ENCODE measurements at regions not wholly inside any gene's neighbourhood (a gene's known extent, or its start where the extent isn't known, plus 50 kb on each side); places are given as distances from the start of the nearest gene placed in this dataset.
A peak's percentile ranks its signal among the peaks of the same experiment; 100 is the strongest.

- Histone ChIP-seq H3K9me2 (replicated peaks; ENCODE audit: insufficient read depth) (no peaks in the 10 kb centered on the region), H3K27ac (no peak overlapping the region), H3K9me3 (ENCODE audit: low read depth) (no peaks in the 10 kb centered on the region), H3K4me2 (no peak overlapping the region), H4K20me1 (ENCODE audit: insufficient read depth, poor library complexity, severe bottlenecking) (no peaks in the 10 kb centered on the region), H3K4me3 (no peak overlapping the region), H3K36me3 (replicated peaks; ENCODE audit: insufficient read depth, low read depth) (no peaks in the 10 kb centered on the region), H3K4me1 (ENCODE audit: insufficient read depth) (no peaks in the 10 kb centered on the region), H3K79me2 (no peaks in the 10 kb centered on the region), H3K27me3 (no peaks in the 10 kb centered on the region), H2AFZ (no peak overlapping the region)
- TF ChIP-seq EZH2phosphoT487 (IDR thresholded peaks at IDR 0.05; ENCODE audit: low read depth, severe bottlenecking, unreplicated experiment) = no peak
- TF ChIP-seq, protein P1, sequence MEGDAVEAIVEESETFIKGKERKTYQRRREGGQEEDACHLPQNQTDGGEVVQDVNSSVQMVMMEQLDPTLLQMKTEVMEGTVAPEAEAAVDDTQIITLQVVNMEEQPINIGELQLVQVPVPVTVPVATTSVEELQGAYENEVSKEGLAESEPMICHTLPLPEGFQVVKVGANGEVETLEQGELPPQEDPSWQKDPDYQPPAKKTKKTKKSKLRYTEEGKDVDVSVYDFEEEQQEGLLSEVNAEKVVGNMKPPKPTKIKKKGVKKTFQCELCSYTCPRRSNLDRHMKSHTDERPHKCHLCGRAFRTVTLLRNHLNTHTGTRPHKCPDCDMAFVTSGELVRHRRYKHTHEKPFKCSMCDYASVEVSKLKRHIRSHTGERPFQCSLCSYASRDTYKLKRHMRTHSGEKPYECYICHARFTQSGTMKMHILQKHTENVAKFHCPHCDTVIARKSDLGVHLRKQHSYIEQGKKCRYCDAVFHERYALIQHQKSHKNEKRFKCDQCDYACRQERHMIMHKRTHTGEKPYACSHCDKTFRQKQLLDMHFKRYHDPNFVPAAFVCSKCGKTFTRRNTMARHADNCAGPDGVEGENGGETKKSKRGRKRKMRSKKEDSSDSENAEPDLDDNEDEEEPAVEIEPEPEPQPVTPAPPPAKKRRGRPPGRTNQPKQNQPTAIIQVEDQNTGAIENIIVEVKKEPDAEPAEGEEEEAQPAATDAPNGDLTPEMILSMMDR (IDR thresholded peaks at IDR 0.05; ENCODE audit: poor library complexity) = no peak
- TF ChIP-seq EZH2 (IDR thresholded peaks at IDR 0.05; ENCODE audit: borderline replicate concordance) = no peak
- no peak for DNase-seq (ENCODE audit: low spot score)
- WGBS (ENCODE audit: low lambda C conversion rate, missing lambda C conversion rate) = 80% methylated on average over 1 of the region's 1 CpG
These were observed 829.8 kb upstream of the SLC10A2 start for GRCh38 chr13:103895835-103896531.

DNA sequence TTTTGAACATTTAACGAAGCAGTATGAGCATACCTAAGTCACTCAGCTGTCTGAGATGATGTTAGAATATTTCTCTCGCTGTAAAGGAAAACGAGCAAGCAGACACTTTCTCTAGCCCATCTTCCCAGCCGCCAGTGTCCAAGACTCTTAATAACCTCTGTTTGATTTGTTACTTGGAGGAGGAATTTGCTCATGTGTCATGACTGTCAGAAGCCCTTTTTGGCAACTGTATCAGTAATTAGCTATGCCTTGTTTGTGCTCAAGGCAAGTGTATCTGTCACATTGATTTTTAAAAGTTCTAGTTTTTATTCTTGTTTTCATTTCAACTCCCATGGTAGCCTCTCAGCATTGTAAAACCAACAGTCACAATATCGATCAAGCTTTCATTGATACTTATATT lies 828.4 kb upstream of the SLC10A2 start:
- no peak overlapping the region for H3K4me3 ChIP-seq
- H3K9me3 ChIP-seq (ENCODE audit: low read depth) = no peaks in the 10 kb centered on the region
- H2AFZ ChIP-seq = no peak overlapping the region
- H3K27ac ChIP-seq = no peak overlapping the region
- WGBS (ENCODE audit: low lambda C conversion rate, missing lambda C conversion rate) = 90% methylated on average over 5 of the region's 5 CpGs
- no peak overlapping the region for H3K4me2 ChIP-seq
- no peaks in the 10 kb centered on the region for H4K20me1 ChIP-seq (ENCODE audit: insufficient read depth, poor library complexity, severe bottlenecking)
- no peak for DNase-seq (ENCODE audit: low spot score)
- H3K27me3 ChIP-seq = no peaks in the 10 kb centered on the region
- H3K36me3 ChIP-seq (replicated peaks; ENCODE audit: insufficient read depth, low read depth) = no peaks in the 10 kb centered on the region
- no peaks in the 10 kb centered on the region for H3K4me1 ChIP-seq (ENCODE audit: insufficient read depth)
- no peaks in the 10 kb centered on the region for H3K79me2 ChIP-seq
- TF ChIP-seq EZH2phosphoT487 (IDR thresholded peaks at IDR 0.05; ENCODE audit: low read depth, severe bottlenecking, unreplicated experiment) (no peak), EZH2 (IDR thresholded peaks at IDR 0.05; ENCODE audit: borderline replicate concordance) (no peak)
- TF ChIP-seq, protein P1 (IDR thresholded peaks at IDR 0.05; ENCODE audit: poor library complexity) = no peak
- H3K9me2 ChIP-seq (replicated peaks; ENCODE audit: insufficient read depth) = no peaks in the 10 kb centered on the region

DNA sequence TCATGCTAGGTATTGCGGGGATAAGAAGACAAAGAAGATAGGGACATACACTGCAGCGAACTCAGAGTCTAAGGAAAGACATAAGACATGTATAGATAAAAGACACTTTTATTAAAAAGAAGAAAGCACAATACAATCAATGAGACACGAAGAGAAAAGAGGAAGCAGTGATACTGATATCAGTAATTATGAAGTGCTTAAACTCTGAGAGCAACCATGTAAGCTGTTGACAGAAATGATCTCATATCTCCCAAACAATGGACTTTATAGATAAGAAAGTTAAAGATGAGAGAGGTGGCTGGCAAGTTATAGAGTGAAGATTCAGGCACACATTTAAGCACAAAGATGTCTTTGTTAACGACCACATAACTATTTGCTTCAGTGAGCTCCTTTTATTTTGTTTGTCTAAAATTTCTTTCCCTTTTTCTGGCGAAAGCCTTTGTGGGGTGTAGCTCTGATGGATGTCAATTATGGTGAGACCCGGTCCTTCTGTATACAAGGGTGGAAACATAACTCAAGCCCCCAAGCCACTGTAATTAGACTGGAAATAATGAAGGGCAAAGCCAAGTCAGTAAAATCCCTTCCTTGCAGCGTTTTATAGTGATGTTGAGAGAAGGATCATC lies 818.0 kb upstream of the SLC10A2 start:
- no peaks in the 10 kb centered on the region for H3K27me3 ChIP-seq
- TF ChIP-seq EZH2phosphoT487 (IDR thresholded peaks at IDR 0.05; ENCODE audit: low read depth, severe bottlenecking, unreplicated experiment) (no peak), EZH2 (IDR thresholded peaks at IDR 0.05; ENCODE audit: borderline replicate concordance) (no peak)
- TF ChIP-seq, protein P1 (IDR thresholded peaks at IDR 0.05; ENCODE audit: poor library complexity) = no peak
- H4K20me1 ChIP-seq (ENCODE audit: insufficient read depth, poor library complexity, severe bottlenecking) = no peaks in the 10 kb centered on the region
- WGBS (ENCODE audit: low lambda C conversion rate, missing lambda C conversion rate) = 47% methylated on average over 7 of the region's 7 CpGs
- H3K4me3 ChIP-seq = no peak overlapping the region
- H3K27ac ChIP-seq = peak overlapping the region; percentile 23
- H3K36me3 ChIP-seq (replicated peaks; ENCODE audit: insufficient read depth, low read depth) = no peaks in the 10 kb centered on the region
- no peaks in the 10 kb centered on the region for H3K4me1 ChIP-seq (ENCODE audit: insufficient read depth)
- H3K9me2 ChIP-seq (replicated peaks; ENCODE audit: insufficient read depth) = no peaks in the 10 kb centered on the region
- DNase-seq (ENCODE audit: low spot score) = no peak
- H3K9me3 ChIP-seq (ENCODE audit: low read depth) = no peaks in the 10 kb centered on the region
- peak overlapping the region; percentile 46 for H3K4me2 ChIP-seq
- no peak overlapping the region for H2AFZ ChIP-seq
- no peaks in the 10 kb centered on the region for H3K79me2 ChIP-seq

All from hepatocyte (in vitro differentiated cells).